ENCODE measurements at regions not wholly inside any gene's neighbourhood (a gene's known extent, or its start where the extent isn't known, plus 50 kb on each side); places are given as distances from the start of the nearest gene placed in this dataset.

DNA sequence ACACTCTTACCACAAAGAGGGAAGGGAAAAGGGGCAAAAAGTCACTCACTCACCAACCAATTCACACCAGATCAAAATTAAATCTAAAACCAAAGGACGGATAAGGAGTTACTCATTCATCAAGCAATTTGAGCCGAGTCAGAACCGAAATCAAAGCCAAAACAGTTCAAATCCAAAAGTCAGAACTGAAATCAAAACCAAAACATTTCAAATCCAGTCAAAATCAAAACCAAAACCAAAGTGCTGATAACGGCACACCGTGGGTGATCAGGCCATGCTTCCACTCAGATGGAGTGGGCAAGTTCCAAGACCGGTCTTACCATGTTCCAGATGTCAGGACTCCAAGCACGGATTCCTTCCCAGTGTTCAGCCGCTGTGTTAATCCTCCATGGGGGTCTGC, 139.5 kb downstream of the SLC38A6 start:
- Histone ChIP-seq H3K27ac (no peak overlapping the region), H3K27me3 (no peaks in the 10 kb centered on the region), H3K36me3 (no peaks in the 10 kb centered on the region), H3K4me3 (no peak overlapping the region), H3K9me3 (ENCODE audit: low read depth) (no peaks in the 10 kb centered on the region), H3K4me1 (ENCODE audit: low read depth) (peaks cover 23% of the 10 kb centered on the region)
- TF ChIP-seq, protein P1, sequence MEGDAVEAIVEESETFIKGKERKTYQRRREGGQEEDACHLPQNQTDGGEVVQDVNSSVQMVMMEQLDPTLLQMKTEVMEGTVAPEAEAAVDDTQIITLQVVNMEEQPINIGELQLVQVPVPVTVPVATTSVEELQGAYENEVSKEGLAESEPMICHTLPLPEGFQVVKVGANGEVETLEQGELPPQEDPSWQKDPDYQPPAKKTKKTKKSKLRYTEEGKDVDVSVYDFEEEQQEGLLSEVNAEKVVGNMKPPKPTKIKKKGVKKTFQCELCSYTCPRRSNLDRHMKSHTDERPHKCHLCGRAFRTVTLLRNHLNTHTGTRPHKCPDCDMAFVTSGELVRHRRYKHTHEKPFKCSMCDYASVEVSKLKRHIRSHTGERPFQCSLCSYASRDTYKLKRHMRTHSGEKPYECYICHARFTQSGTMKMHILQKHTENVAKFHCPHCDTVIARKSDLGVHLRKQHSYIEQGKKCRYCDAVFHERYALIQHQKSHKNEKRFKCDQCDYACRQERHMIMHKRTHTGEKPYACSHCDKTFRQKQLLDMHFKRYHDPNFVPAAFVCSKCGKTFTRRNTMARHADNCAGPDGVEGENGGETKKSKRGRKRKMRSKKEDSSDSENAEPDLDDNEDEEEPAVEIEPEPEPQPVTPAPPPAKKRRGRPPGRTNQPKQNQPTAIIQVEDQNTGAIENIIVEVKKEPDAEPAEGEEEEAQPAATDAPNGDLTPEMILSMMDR (IDR thresholded peaks at IDR 0.05; ENCODE audit: low read depth, low read length) = no peak
- DNase-seq (ENCODE audit: low read depth in 1 of 2, low spot score in 1 of 2) = no peak

DNA sequence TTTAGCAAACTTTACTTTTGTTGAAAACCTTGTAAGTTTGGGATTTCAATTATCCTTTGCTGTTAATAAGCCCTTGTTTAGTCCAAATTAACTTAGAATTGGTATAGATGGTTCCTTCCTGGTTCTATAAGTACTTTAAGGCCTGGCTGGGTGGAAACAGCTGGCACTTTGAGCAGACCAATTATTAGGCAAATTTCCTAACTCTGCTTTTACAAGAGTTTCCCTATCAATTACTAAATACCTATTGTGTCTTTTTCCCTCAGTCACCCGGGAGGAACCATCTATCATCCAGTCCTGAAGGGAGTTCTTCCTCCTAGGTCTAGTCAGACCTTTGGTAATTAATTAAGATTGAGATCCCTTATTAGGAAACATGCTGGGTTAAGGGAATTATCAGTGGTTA, 138.0 kb downstream of the SLC38A6 start:
- Histone ChIP-seq H3K9me3 (ENCODE audit: low read depth) (no peaks in the 10 kb centered on the region), H3K27ac (no peak overlapping the region), H3K4me3 (no peak overlapping the region), H3K36me3 (no peaks in the 10 kb centered on the region), H3K4me1 (ENCODE audit: low read depth) (peaks cover 8% of the 10 kb centered on the region), H3K27me3 (no peaks in the 10 kb centered on the region)
- no peak for DNase-seq (ENCODE audit: low read depth in 1 of 2, low spot score in 1 of 2)
- TF ChIP-seq, protein P1 (IDR thresholded peaks at IDR 0.05; ENCODE audit: low read depth, low read length) = no peak

DNA sequence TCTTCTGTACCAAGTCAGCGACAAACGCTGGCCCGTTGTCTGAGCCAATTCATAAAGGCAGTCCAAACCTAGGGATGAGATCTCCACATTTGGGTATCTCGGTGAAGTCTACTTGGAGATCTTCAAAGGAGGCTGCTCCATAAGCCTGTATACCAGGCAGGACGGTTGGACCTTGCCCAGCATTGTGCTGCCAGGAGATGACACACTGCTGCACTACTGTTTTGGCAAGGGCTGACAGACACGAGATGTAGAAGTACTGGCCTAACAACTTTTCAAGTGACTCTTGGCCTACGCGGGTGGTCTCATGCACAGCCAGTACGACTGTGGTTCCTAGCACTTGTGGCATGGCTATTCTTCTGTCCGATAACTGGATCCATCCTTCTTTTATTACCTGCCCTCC, 135.3 kb downstream of the SLC38A6 start:
- TF ChIP-seq, protein P1 (IDR thresholded peaks at IDR 0.05; ENCODE audit: low read depth, low read length) = no peak
- H3K27ac ChIP-seq = no peak overlapping the region
- H3K9me3 ChIP-seq (ENCODE audit: low read depth) = no peaks in the 10 kb centered on the region
- DNase-seq (ENCODE audit: low read depth in 1 of 2, low spot score in 1 of 2) = no peak
- no peaks in the 10 kb centered on the region for H3K36me3 ChIP-seq
- no peak overlapping the region for H3K4me3 ChIP-seq
- H3K27me3 ChIP-seq = no peaks in the 10 kb centered on the region
- no peaks in the 10 kb centered on the region for H3K4me1 ChIP-seq (ENCODE audit: low read depth)

GRCh38 chr14:61113561-61114225, 132.6 kb downstream of the SLC38A6 start:
- Histone ChIP-seq H3K4me1 (ENCODE audit: low read depth) (peaks cover 10% of the 10 kb centered on the region), H3K4me3 (no peak overlapping the region), H3K27ac (no peak overlapping the region), H3K36me3 (no peaks in the 10 kb centered on the region), H3K9me3 (ENCODE audit: low read depth) (no peaks in the 10 kb centered on the region), H3K27me3 (no peaks in the 10 kb centered on the region)
- DNase-seq (ENCODE audit: low read depth in 1 of 2, low spot score in 1 of 2) = no peak
- TF ChIP-seq, protein P1 (IDR thresholded peaks at IDR 0.05; ENCODE audit: low read depth, low read length) = no peak

DNA sequence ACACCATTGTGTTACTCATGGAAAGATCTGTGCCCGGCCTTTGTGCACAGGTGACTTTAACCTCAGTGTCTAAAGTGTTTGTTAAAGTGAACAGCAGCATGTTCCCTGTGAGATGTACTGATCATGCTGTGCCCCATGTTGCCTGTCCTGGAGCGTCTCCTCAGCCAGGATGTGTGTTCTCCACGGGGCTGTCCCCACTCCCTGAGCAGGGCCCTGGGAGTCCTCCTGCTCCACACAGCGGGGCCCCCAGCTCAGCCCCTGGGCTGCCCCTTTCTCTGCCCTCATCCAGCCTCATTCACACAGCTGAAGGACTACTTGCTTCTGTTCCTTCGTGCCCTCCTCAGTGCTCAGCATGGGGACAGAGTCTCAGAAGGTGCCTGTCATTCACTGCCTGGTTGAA, 131.5 kb downstream of the SLC38A6 start:
- H3K4me1 ChIP-seq (ENCODE audit: low read depth) = peaks cover 10% of the 10 kb centered on the region
- H3K4me3 ChIP-seq = no peak overlapping the region
- no peak overlapping the region for H3K27ac ChIP-seq
- no peaks in the 10 kb centered on the region for H3K27me3 ChIP-seq
- TF ChIP-seq, protein P1 (IDR thresholded peaks at IDR 0.05; ENCODE audit: low read depth, low read length) = no peak
- H3K36me3 ChIP-seq = no peaks in the 10 kb centered on the region
- no peaks in the 10 kb centered on the region for H3K9me3 ChIP-seq (ENCODE audit: low read depth)
- no peak for DNase-seq (ENCODE audit: low read depth in 1 of 2, low spot score in 1 of 2)

Data from cardiac muscle cell (in vitro differentiated cells and primary cell).